HG03571 (cell line): ENCODE measurements at regions not wholly inside any gene's neighbourhood (a gene's known extent, or its start where the extent isn't known, plus 50 kb on each side); places are given as distances from the start of the nearest gene placed in this dataset.
"Not testable (repeated sequence)": the region's sequence is repeated elsewhere in the genome, so short reads cannot be mapped to it uniquely, and the experiment has no call there.

Experiments
- ATAC-seq: cut with Tn5 transposase; IDR thresholded peaks from one replicate; pipeline ENCODE4 v1.9.1; 2021; ENCODE audit not compliant: unreplicated experiment

DNA sequence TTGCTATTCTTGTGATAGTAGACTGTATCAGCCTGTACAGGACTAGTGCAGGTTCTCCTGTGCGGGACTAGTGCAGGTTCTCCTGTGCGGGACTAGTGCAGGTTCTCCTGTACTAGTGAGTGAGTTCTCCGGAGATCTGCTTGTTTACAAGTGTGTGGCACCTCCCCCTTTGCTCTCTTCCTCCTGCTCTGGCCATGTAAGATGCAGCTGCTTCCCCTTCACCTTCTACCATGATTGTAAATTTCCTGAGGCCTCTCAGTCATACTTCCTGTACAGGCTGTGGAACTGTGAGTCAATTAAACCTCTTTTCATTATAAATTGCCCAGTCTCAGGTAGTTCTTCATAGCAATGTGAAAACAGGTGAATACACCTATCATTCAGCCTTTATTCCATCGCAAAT is 289.6 kb downstream of the TEX29 start:
- ATAC-seq, result no peak

DNA sequence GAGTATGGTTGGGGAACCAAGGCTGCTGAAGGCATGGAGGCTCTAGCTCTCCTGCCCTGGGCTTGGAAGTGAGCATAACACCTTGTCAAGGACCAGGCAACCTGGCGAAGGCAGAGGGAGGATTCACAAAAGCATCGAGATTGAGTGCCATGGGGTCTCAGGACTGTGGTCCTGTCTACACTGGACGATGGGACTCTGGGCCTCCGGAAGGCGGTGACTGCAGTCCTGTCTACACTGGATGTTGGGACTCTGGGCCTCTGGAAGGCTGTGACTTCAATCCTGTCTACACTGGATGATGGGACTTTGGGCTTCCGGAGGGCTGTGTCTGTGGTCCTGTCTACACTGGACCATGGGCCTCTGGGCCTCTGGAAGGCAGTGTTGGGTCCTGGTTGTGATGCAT is 290.4 kb downstream of the TEX29 start:
- ATAC-seq, result no peak

DNA sequence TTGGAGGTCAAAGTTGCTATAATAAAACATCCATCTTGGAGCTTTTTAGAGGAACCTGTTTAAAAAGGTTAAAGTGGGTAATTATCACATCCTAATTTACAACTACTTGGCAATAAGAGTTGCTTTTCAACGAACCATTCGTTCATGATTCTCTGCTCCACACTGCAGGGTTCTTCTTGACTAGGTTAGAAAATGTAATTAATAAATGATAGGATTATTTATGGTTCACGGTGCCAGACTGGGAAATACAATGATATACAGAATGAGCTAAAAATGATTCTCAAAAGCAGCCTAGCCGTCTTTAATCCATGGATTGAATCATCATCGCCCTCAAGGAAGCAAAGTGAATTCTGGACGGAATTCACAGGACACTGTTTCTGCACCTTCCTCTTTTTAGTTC is 291.2 kb downstream of the TEX29 start:
- ATAC-seq, result no peak

DNA sequence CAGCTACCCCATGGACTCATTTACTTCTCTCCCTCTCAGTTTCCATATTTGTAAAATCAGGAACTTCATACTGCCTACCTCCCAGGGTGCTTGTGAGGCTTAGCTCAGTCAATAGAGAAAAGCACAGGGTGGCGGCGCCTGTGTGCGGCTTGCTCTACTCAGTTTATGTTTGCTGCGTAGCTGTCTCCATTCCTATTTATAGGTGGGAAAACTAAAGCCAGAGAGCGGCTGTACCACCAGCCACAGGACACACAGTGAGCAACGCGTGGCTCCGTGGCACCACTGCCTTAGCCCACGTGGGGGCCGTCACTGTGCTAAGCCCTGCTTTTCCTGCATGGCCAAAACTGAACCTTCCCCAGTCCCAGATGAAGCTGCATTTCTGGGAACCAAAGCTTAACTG is 292.4 kb downstream of the TEX29 start:
- no peak for ATAC-seq

DNA sequence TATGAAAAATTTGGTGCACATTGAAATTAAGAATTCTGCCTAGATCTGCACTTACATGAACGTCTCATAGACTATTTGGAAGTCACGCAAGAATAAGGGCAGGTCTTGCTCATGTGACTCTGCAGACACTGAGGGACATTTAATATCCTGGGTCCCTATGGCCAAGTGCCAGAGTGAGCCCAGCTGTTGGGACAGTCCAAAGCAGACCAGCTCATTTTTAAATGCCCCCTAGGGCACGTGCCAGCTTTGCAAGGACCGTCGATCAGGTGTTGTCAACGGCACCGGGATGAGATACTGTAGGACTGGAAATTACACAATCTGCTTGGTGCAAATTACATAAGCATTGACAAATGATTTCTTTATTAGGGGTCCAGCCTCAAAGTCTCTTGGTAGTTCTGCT is 293.6 kb downstream of the TEX29 start:
- no peak for ATAC-seq

DNA sequence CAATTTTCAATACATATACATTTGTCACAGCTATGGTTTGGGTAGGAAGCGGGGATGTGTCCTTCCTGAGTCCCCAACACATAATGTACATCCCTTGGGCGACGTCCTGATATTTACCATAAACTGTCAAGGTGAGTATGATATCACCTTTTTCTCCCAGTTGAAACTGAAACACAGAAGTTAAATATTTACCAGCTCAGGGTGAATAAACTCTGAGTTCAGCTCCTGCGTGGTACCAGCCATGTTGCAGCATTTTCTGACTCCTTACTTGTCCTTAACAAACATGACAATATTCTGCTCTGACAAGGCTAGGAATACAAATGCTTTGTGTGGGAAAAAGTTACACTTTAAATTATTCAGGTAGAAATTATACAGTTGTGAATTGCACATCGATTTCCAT is 294.2 kb downstream of the TEX29 start:
- ATAC-seq, result no peak

DNA sequence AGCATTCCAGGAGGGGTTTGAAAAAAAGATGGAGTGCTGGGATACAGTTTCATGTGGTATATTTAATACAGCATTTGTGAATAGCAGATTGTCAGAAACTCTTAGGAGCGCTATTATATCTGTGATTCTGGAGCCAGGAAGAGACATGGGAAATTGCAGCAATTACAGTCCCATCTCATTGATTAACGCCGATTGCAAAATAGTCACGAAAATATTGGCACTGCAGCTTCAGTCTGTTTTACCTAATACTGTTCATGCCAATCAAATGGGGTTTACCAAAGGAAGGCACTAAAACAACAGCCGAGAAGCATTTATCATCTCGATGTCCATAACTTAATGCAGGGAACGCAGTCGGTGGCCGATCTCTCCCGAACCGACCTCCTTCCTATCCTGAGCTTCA is 295.8 kb downstream of the TEX29 start:
- ATAC-seq, result no peak

DNA sequence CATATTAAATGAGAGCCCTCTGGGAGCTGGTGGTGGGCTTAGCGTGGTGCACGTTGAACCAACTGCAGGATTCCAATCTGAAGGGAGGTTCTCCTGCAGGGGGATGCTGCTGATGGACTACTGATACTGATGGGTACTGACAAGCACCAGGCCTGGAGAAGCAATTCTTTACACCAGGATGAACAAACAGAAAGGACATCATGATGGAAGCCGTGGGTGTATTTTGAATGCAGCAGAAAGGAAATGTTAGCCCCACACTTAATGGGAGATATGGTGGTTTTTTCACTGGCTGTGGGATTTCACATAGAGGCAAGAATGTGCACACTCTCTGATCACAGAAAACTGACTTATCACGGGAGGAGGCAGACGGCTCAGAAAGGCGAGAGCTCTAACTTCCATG is 299.7 kb downstream of the TEX29 start:
- ATAC-seq, result no peak

DNA sequence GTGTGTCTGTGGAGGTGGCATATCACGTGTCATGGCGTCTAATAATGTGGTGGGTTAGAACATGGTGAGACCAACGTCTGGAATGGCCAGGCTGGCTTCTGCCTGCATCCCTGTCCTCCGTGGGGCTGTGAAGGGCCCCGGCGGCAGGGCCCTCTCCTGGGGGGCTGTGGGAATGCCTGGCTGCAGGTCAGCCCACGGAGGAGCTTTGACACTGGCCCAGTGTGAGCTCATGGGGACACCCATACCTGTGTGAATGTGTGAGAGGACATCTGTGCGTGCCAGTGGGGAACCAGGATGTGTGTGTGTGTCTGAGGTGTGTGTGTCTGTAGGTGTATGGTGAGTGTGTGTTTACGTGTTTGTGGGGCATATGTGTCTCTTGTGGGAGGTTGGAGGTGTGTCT is 300.1 kb downstream of the TEX29 start:
- ATAC-seq, result no peak

DNA sequence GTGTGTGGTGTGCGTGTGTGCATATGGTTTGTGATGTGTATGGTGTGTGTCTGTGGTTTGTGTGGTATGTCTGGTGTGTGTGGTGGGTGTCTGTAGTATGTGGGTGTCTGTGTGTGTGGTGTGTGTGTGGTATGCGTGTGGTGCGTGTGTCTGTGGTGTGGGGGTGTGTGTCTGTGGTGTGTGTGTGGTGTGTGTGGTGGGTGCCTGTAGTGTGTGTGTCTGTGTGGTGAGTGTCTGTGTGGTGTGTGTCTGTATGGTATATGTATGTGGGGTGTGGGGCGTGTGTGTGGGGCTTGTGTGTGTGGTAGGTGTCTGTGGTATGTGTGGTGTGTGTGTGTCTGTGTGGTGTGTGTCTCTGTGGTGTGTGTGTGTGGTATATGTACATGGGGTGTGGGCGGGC is 300.7 kb downstream of the TEX29 start:
- no peak for ATAC-seq

DNA sequence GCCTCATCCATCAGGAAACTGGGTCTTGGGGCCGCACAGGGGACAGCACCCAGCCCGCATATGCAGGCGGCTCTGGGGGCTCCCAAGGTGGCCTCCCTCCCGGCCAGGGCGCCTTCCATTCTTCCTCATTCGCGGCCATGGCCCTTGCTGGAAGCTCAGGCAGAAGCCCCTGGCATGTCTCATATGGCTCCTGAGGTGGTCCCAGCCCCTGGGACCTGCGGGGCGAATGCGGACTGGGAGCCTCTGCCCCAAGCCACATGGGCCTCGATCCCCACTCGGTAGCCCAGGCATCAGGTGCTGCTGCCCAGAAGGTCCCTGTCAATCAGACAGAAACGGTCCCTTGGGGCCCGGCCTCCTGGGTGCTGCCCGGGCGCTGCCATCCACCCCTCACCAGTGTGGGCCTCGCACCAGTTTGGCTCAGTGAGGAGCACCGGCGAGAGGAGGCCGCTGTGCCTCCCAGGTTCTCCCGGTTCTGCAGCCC is 301.6 kb downstream of the TEX29 start:
- no peak for ATAC-seq

DNA sequence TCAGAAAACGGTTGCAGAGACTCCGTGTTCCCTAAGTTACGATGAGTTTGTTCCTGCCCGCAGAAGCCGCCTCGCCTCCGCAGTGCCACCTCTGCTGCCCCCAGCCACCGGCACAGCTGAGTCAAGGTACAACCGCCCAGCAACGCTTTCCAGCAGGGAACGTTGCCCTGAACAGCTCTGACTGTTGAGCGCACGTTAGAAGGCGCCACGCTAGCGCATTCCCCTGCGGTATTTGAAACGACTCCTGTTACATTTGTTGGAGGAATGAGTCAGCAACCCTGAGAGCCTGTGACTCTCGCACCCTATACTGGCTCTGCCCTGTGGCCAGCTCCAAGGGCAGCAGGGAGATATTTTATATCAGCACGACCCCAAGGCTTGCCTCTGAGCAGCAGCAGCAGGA is 302.8 kb downstream of the TEX29 start:
- ATAC-seq, result no peak

DNA sequence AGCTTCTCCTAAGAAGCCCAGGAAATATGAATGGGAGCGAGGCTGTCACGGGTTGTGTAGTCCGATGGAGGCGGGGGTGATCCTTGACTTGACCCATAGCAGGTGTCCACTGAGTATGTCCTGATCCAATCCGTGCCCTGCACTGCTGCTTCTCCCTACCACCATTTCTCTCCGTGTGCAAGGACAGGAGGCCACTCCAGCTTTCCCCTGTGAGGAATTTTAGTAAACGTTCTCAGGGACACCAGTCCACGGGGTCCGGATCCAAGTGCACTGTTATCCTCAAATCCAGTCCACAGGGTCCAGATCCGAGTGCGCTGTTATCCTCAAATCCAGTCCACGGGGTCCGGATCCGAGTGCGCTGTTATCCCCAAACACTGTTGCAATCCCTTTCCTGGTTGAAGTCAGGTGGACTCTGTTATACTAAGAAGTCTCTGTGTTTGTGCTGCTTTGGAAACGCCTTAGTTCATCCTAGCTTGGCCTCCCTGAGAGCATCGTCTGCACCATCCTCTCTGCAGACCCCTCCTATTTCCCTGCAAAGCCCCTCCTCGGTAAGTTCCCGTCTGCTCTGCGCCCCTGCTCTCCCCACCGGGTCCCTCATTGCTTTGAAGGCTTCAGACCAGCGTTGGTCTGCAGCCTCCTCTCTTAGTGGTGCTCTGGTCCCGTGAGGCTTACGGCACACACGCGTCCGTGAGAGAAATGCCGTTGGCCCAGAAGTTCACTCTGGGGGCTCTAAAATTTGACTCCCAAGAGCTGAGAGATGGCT is 303.5 kb downstream of the TEX29 start:
- ATAC-seq, result no peak

DNA sequence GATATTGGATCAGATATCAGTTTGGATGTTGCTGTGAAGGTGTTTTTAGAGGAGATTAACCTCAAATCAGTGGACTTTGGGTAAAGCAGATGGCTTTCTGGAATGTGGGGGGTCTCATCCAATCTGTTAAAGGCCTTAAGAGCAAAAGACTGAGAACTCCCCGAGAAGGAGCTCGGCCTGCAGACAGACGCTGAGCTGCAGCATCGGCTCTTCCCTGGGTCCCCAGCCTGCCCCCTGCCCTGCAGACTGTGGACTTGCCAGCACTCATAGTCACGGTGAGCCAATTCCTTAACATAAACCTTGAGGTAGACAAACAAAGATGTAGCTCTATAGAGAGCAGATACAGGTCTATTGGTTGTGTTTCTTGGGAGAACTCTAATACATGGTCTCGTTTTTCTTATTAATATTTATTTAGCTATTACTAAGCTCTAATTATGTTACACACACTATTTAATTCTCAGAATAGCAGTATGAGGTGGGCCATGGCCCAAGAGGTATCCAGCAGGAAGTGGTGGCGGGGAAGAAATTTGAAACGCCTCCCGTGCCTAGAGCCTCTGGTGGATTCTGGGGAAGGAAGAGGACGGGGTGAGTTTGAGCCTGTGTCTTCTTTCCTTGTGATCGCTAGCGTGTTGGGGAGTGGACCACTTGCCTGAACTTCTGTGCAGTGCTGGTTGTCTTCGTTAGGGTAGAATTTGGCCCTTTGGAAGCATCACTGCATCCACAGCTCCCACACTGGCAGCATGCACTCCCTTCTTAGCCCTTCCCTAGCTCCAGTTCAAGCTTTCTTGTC is 305.3 kb downstream of the TEX29 start:
- ATAC-seq, result no peak

DNA sequence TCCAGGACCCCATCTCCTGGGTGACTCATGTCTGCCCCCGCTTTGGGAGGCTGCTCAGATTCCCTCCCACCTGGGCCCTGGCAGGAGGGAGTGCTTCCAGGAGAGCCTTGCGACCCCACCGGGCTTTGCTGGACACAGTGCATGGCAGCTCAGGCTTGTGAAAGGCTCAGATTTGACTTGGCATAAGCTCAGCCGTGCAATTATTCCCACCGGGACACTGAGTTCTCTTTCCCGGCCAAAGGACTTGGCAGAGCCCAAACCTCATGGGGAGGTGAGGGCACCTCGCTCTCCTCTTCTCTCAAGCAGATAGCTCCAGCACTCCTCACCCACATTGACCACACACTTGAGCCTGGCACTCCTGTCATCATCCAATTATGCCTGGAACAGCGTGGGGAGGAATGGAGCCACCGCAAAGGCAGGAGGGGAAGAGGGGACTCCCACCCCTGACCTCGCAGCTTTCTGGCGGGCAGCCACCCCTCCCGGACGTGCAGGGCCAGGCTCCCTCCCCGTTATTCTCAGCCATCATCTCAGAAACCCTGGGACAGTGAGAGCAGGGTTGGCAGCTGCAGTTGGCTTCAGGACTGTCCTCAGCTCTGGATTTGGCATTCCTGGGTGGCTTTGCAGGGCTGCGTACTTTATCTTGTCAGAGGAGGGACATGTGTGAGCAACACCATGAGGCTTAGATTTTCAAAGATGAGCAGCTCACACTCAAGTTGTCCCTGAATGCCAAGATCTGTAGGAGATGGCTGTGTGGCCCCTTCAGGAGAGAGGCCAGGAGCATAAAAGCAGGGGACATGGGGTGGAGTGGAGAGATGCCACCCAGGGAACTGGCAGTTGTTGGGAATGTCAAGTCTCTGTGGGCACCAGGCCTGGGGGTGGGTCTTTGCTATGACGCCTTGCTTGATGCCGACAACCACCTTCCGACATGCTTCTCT is 306.2 kb downstream of the TEX29 start:
- no peak for ATAC-seq

DNA sequence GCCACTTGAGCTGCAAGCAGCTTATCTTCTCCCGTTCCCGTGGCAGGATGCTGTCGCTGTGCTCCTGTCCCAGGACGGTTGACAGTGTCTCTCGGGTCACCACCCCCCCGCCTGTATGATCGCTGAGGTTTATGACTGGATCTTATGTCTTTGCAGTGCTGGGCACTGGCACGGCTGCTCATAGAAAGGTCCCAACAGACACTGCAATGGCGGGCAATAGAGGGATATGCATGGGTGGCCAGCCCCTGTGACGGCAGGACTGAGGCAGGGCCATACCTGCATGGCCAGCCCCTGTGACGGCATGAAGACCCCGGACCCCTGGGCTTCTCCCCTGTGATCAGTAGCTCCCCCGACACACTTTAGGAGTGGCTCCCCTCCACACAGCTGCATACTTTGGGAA is 307.2 kb downstream of the TEX29 start:
- ATAC-seq, result no peak

DNA sequence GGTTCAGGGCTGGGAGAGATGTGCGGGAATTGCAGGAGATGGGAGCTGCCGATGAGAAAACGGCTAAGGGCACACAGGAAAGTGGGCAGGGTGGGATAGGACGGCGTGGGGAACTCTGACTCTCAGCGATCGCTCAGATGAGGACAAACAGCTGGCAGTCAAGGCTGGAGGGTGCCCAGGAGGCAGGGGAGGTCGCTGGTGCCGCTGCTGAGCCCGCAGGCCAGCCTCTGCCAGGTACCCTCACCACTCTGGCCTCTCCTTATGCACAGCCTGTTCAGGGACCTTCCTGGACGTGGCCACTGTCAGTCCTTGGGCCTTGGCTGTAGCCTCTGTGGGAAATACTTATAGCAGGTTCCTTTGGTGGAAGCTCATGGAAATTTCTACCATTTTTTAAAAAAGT is 308.6 kb downstream of the TEX29 start:
- ATAC-seq, result no peak

DNA sequence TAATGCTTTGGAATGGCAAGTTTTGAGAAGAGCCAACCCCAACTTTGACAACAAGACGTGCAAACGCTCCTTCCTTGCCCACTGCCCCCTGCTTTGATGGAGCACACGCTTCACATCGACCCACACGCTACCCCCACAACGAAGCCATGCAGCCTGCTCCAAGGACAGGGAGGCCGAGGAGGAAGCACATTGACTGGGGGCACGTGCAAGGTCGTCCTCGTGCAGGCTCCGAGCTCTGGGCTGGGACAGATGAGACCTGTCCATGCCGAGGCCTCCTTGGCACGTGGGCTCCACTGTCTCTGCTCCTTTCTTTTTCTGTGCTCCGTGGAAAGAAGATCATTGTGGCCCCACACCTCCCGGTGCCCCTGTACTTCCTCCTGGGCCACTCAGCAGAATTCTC is 309.0 kb downstream of the TEX29 start:
- no peak for ATAC-seq

DNA sequence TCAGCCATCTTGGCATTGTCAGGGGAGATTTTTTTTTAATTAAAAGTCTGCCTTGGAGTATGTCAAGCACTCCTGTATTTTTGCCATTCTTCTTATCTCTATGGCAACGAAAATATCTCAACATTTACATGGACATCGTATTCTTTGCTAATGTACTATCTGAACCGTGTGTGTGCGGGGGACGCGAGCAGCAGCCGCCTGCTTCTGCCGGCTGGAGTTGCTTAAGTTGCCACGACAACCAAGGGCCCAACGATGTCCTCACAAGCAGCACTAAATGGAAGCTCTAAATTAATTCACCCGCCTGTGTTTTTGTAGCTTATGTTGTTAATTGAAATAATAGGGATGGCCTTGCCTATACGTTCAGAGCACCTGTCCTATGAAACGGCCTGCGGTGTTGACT is 309.5 kb downstream of the TEX29 start:
- ATAC-seq, result no peak

DNA sequence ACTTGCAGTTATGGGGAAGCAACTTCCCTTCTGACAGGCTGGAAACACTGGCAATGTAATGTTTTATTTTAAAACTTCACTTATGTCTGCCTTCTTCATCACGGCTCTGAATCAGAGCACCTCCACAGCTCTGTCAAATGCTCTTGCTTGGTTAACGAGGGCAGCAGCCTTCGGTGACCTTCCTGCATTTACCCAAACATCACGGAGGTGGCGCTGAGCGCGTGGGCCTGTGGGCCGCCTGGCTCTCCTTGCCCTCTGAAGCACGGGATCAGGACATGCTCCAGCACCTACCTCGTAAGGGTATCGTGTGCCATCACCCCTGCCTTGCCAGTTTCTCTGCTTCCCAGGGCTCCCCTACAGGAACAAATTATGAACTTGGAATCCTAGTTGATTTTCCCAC is 310.0 kb downstream of the TEX29 start:
- no peak for ATAC-seq

DNA sequence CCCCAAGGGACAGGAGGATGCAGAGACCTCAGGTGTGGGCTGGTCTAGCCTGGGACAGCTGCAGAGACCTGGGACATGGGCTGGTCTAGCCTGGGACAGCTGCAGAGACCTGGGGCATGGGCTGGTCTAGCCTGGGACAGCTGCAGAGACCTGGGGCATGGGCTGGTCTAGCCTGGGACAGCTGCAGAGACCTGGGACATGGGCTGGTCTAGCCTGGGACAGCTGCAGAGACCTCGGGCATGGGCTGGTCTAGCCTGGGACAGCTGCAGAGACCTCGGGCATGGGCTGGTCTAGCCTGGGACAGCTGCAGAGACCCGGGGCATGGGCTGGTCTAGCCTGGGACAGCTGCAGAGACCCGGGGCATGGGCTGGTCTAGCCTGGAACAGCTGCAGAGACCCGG is 310.8 kb downstream of the TEX29 start:
- ATAC-seq, result not testable (repeated sequence)
